Choroid plexus epithelial cell (primary cell): ENCODE measurements at regions not wholly inside any gene's neighbourhood (a gene's known extent, or its start where the extent isn't known, plus 50 kb on each side); places are given as distances from the start of the nearest gene placed in this dataset.
A peak's percentile ranks its signal among the peaks of the same experiment; 100 is the strongest.

Experiments
- DNase-seq: peaks from one replicate; pipeline ENCODE4 v3.0.0-alpha.2; 2010; ENCODE audit warnings: low read depth
- H3K4me3 ChIP-seq: 2 replicates; pipeline ENCODE4 v1.5.1; 2011; ENCODE audit warnings: low read depth, mild to moderate bottlenecking, control low read depth, low read length, moderate library complexity
- TF ChIP-seq, protein P1 (sequence below): conservative IDR thresholded peaks from 2 replicates; pipeline ENCODE4 v1.5.1; 2011; ENCODE audit warnings: low read depth, mild to moderate bottlenecking, control low read depth, inconsistent platforms, low read length, moderate library complexity

DNA sequence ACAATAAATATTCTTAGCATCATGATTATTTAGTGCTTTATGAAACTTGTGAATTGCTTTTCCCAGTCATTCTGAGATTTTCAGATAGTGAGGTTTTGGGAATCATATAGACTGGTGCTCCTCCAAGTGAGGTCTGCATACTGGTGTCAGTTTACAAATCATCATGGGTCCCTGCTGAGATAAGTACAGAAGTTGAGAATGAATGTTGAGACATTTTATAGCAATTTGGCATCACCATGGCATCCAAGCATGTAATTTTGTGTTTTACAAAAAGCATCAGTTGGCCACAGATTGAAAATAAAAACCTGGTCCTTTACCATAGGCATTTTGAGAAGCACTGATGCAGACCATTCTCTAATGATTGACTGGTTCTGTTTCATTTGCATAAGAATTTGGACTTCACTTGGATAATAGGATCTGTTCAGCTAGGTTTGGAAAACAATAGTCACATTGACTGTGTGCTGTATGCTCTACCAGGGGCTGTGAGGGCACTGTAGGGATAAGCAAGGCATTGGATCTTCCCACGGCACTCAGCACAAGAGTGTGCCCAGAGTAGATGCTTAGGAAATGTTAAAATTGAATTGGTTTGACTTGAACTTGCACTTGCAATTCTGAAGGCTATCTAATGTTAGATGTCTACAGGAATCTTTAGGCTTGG is 79.0 kb upstream of the JUN start:
- TF ChIP-seq, protein P1, sequence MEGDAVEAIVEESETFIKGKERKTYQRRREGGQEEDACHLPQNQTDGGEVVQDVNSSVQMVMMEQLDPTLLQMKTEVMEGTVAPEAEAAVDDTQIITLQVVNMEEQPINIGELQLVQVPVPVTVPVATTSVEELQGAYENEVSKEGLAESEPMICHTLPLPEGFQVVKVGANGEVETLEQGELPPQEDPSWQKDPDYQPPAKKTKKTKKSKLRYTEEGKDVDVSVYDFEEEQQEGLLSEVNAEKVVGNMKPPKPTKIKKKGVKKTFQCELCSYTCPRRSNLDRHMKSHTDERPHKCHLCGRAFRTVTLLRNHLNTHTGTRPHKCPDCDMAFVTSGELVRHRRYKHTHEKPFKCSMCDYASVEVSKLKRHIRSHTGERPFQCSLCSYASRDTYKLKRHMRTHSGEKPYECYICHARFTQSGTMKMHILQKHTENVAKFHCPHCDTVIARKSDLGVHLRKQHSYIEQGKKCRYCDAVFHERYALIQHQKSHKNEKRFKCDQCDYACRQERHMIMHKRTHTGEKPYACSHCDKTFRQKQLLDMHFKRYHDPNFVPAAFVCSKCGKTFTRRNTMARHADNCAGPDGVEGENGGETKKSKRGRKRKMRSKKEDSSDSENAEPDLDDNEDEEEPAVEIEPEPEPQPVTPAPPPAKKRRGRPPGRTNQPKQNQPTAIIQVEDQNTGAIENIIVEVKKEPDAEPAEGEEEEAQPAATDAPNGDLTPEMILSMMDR: no peak
- H3K4me3 ChIP-seq: no peak overlapping the region
- peak; percentile 28 for DNase-seq

DNA sequence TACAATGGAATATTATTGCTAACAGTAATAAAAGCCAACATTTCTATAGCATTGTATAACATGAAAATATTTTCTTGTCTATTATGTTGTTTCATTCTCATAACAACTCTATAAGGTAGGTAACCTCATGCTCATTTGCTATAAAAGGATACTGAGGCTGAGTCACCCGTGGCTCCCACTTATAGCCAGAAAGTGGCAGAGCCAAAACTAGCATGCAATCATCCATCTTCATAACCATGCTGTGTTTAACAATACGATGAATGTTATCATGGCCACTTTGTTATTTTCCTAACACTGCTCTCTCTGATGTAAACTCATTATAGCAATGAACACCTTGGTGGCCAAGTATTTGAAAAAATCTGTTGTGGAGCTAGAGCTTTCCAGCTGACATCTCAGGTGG is 80.8 kb upstream of the JUN start:
- no peak overlapping the region for H3K4me3 ChIP-seq
- TF ChIP-seq, protein P1: no peak
- no peak for DNase-seq

DNA sequence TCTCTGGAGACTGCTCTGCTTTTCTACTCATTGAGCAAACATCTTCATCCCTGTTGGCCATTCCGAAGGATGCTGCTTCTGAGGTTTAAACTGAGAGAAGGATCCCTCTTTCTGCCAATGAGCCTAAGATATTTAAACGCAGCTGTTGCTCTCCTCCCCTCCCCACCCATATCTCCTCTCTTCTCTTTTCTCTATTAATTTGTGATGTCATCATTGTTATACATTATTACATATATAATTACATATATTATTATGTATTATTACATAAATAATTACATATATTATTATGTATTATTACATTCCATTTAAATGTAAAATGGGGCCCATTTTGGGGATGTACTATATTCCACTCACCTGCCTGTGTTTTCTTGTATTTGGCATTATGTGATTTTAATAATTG is 82.7 kb upstream of the JUN start:
- DNase-seq: no peak
- H3K4me3 ChIP-seq: no peak overlapping the region
- TF ChIP-seq, protein P1: no peak

DNA sequence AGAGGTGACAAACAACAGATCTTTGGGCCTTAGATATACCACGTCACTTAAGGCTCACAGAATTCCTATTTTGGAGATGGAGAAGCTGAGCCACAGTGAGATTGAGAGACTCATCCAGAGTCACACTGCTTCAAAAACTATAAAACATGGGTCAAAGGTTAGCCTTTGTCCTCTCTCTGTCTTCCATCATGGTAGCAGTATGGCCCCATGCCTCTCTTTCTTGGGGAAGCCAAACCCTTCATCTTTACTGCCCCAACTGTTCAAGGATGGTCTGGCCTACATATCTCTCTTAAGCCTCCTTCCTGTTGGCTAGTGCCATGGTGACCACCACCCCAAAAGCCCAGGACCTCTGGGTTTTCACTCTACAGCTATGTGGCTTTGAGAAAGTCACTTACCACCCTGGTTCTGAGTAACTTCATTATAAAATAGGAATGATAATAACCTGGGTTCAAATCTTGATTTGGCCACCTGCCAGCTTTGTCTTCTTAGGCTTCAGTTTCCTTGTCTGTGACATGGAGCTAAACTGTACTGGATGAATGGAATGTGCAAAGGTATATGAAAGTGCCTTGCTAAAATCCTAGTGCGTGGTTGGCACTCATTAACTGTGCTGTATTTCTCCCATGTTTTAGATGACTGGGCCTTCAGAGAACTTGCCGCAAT is 85.9 kb upstream of the JUN start:
- TF ChIP-seq, protein P1: no peak

DNA sequence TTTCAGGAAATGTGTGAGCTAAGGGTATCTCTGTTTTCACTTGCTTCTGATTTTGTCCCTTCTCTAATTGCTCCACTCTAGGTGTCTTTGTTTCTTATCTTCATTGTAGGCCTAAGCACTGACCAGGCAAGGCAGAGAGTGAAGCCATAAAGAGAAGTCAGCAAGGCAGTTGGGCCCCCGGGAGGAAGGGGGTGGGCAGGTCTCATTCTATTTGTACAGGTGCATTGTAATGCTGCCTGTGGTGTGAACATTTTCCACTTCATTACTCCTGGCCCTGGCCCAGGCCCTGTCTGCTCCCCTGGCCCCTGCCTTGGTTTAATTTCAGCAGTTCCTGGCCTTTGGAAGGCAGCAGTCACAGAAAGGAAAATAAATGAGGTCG is 86.4 kb upstream of the JUN start:
- TF ChIP-seq, protein P1: no peak
- DNase-seq: no peak
- no peak overlapping the region for H3K4me3 ChIP-seq

More for the DNA sequence above, 85.9 kb upstream of the JUN start:
- DNase-seq: no peak
- H3K4me3 ChIP-seq: no peak overlapping the region

DNA sequence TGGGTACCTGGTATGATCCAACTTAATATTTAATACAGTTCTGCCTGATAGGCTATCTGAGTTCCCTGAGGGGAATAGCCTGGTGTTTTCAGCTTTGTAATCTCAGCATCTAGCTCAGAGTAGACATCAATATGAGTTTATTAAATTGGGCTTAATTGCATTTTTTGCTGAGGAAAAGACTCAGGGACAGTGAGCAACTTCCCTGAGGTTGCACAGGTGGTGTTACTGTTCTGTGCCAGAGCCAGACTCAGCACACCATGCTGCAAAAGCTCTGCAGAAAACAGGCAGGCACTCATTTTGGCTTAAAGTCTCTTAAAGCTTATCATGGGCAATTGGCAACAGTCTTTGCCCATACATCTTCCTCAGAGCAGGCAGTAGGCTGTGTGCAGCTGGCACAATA is 90.5 kb upstream of the JUN start:
- DNase-seq: no peak
- H3K4me3 ChIP-seq: no peak overlapping the region
- TF ChIP-seq, protein P1: no peak
